ENCODE measurements at regions not wholly inside any gene's neighbourhood (a gene's known extent, or its start where the extent isn't known, plus 50 kb on each side); places are given as distances from the start of the nearest gene placed in this dataset.
"Not testable (repeated sequence)": the region's sequence is repeated elsewhere in the genome, so short reads cannot be mapped to it uniquely, and the experiment has no call there.

DNA sequence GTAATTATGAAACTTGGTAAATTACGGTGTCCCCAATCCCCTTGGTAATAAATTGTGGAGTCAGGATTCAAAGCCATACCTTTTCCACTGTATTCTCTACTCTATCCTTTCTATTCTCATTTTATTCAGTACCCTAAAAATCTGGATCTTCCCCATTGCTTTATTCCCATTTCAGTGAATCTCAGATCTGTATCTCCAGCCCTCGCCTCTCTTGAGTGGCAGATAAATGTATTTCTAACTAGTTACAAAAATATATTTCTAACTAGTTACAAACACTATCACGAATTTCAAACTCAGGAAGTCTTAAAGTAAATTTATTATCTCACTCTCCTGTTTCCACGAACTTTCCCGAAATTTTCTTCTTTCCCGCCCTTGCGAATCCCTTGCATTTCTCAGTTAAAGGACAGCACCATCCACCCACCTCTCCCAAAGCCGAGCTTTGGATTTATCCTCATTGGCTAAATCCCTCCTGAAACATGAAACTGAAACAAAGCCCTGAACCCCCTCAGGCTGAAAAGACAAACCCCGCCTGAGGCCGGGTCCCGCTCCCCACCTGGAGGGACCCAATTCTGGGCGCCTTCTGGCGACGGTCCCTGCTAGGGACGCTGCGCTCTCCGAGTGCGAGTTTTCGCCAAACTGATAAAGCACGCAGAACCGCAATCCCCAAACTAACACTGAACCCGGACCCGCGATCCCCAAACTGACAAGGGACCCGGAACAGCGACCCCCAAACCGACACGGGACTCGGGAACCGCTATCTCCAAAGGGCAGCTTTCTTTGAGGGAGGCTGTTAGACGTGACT, 164.3 kb upstream of the PABPC3 start:
- Histone ChIP-seq H3K27ac (ENCODE audit: low read depth) (no peak overlapping the region), H3K36me3 (ENCODE audit: insufficient read depth) (no peaks in the 10 kb centered on the region), H3K27me3 (ENCODE audit: insufficient read depth) (peaks cover 17% of the 10 kb centered on the region; the same call in 1 of the 2 replicates), H3F3A (replicated peaks; ENCODE audit: low read depth) (no peaks in the 10 kb centered on the region), H4K20me1 (replicated peaks; ENCODE audit: insufficient read depth) (no peaks in the 10 kb centered on the region), H2AFZ (peak overlapping the region; percentile 49), H3K4me2 (peak overlapping the region; percentile 72), H3K79me2 (replicated peaks; ENCODE audit: insufficient read depth) (no peaks in the 10 kb centered on the region), H3K4me1 (ENCODE audit: insufficient read depth) (peaks cover 9% of the 10 kb centered on the region; the same call in 1 of the 2 replicates), H3K4me3 (peak overlapping the region; percentile 54), H3K9me2 (ENCODE audit: insufficient read depth) (no peaks in the 10 kb centered on the region)
- Mint-ChIP-seq H3K4me3 (peak overlapping the region; percentile 71), H3K36me3 (ENCODE audit: low read depth) (no peaks in the 10 kb centered on the region), H3K4me1 (peaks cover 33% of the 10 kb centered on the region), H3K27me3 (ENCODE audit: insufficient read depth, low read depth, poor library complexity) (peaks cover 8% of the 10 kb centered on the region), H3K27ac (peak overlapping the region; percentile 53), H3K9me3 (no peaks in the 10 kb centered on the region; the same call in 2 of the 3 replicates)
- ATAC-seq: peak; percentile 95
- TF ChIP-seq, protein P1, sequence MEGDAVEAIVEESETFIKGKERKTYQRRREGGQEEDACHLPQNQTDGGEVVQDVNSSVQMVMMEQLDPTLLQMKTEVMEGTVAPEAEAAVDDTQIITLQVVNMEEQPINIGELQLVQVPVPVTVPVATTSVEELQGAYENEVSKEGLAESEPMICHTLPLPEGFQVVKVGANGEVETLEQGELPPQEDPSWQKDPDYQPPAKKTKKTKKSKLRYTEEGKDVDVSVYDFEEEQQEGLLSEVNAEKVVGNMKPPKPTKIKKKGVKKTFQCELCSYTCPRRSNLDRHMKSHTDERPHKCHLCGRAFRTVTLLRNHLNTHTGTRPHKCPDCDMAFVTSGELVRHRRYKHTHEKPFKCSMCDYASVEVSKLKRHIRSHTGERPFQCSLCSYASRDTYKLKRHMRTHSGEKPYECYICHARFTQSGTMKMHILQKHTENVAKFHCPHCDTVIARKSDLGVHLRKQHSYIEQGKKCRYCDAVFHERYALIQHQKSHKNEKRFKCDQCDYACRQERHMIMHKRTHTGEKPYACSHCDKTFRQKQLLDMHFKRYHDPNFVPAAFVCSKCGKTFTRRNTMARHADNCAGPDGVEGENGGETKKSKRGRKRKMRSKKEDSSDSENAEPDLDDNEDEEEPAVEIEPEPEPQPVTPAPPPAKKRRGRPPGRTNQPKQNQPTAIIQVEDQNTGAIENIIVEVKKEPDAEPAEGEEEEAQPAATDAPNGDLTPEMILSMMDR (conservative IDR thresholded peaks at IDR 0.05; ENCODE audit: low read depth in 2 of 2): 0 out of 4 replicates have a peak, but pooled peaks of 1 of the 2 experiments have one; percentile 8
- no peak for TF ChIP-seq EZH2phosphoT487 (IDR thresholded peaks at IDR 0.05; ENCODE audit: unreplicated experiment)
- peak; percentile 83 for DNase-seq (ENCODE audit: low spot score)

DNA sequence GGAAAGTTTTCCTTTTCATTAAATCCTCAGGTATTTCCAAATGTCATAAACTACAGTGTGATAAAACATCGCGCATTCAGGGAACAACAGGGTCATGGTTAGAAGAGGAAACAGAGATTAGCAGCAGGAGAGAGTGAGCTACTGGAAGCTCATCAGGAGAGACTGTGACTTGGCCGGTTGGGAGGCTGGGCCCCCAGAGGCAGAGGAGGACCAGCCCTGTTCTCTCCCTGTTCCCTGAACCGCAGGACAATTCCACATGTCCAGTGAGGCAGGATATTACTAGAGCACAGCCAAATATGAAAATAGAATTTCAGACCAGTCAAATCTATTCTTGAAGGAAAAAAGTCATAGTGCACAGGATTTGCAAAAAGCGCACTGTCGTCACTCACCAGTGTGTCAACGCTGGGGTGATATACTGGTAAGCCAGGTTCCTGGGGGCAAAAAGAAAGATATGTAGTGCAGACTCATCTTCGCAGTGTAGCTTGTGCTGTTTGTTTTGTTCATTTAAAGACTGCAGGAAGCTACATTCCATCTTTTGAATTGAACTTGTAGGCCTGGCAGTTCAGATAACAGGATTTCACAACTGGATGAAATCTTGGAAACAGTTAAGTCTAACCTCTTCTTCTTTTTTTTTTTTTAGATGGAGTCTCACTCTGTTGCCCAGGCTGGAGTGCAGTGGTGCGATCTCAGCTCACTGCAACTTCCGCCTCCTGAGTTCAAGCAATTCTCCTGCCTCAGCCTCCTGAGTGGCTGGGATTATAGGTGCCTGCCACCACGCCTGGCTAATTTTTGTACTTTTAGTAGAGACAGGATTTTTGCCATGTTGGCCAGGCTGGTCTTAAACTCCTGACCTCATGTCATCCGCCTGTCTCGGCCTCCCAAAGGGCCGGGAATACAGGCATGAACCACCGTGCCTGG, 162.6 kb upstream of the PABPC3 start:
- H3K4me2 ChIP-seq; H3K4me1 ChIP-seq (ENCODE audit: insufficient read depth); H4K20me1 ChIP-seq (replicated peaks; ENCODE audit: insufficient read depth); H3F3A ChIP-seq (replicated peaks; ENCODE audit: low read depth); H3K79me2 ChIP-seq (replicated peaks; ENCODE audit: insufficient read depth); H3K9me2 ChIP-seq (ENCODE audit: insufficient read depth); H3K4me3 ChIP-seq; H3K36me3 ChIP-seq (ENCODE audit: insufficient read depth); H3K9me3 Mint-ChIP-seq; H3K27ac ChIP-seq (ENCODE audit: low read depth); H3K4me3 Mint-ChIP-seq; H3K27me3 Mint-ChIP-seq (ENCODE audit: insufficient read depth, low read depth, poor library complexity); DNase-seq (ENCODE audit: low spot score); H3K27ac Mint-ChIP-seq: not testable (repeated sequence)
- Mint-ChIP-seq H3K36me3 (ENCODE audit: low read depth) (peaks cover 10% of the 10 kb centered on the region), H3K4me1 (peaks cover 21% of the 10 kb centered on the region)
- Histone ChIP-seq H2AFZ (peak overlapping the region; percentile 43; the same call in 1 of the 2 replicates), H3K27me3 (ENCODE audit: insufficient read depth) (peaks cover 17% of the 10 kb centered on the region; the same call in 1 of the 2 replicates)
- peak; percentile 40 for ATAC-seq

DNA sequence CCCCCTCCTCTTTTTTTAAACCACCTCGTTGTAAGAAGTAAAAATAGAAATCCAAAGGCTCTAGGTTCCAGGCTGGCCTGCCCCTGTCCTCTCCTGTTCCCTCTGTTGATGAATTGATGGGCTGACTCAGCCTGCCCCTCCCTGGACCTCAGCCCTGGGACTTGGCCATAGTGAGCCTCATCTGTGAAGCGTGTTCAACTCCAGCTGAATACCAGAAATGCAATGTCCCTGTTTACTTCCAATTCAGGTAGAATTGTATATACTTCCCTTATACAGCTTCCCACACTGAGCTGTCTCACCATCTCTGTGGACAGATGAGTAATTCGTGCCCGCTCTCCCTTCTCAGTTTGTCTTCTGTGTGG, 161.9 kb upstream of the PABPC3 start:
- H3K4me1 ChIP-seq (ENCODE audit: insufficient read depth); H3K4me2 ChIP-seq; H3K27ac Mint-ChIP-seq; ATAC-seq; H2AFZ ChIP-seq; H3K27ac ChIP-seq (ENCODE audit: low read depth); H3K79me2 ChIP-seq (replicated peaks; ENCODE audit: insufficient read depth); H3K9me2 ChIP-seq (ENCODE audit: insufficient read depth); H3K36me3 ChIP-seq (ENCODE audit: insufficient read depth); H3K4me3 Mint-ChIP-seq; H3F3A ChIP-seq (replicated peaks; ENCODE audit: low read depth); H4K20me1 ChIP-seq (replicated peaks; ENCODE audit: insufficient read depth); H3K9me3 Mint-ChIP-seq; H3K4me3 ChIP-seq; DNase-seq (ENCODE audit: low spot score): not testable (repeated sequence)
- Mint-ChIP-seq H3K27me3 (ENCODE audit: insufficient read depth, low read depth, poor library complexity) (peaks cover 10% of the 10 kb centered on the region), H3K4me1 (peaks cover 21% of the 10 kb centered on the region), H3K36me3 (ENCODE audit: low read depth) (peaks cover 16% of the 10 kb centered on the region)
- H3K27me3 ChIP-seq (ENCODE audit: insufficient read depth): peaks cover 17% of the 10 kb centered on the region; the same call in 1 of the 2 replicates

All from GM23338 (cell line).